GM20000 (cell line): ENCODE measurements at regions not wholly inside any gene's neighbourhood (a gene's known extent, or its start where the extent isn't known, plus 50 kb on each side); places are given as distances from the start of the nearest gene placed in this dataset.

Experiments
- DNase-seq: peaks from one replicate; pipeline ENCODE4 v3.0.0; 2012; ENCODE audit warnings: low spot score
- CTCF ChIP-seq: IDR thresholded peaks from 2 replicates; pipeline ENCODE4 v1.5.1; 2012; ENCODE audit warnings: mild to moderate bottlenecking, control low read depth; ENCODE audit errors: extremely low read depth, missing control alignments

- no peak for DNase-seq
- TF ChIP-seq CTCF = no peak
Measured at GRCh38 chr5:52043137-52043536, 659.9 kb downstream of the ISL1 start.

DNA sequence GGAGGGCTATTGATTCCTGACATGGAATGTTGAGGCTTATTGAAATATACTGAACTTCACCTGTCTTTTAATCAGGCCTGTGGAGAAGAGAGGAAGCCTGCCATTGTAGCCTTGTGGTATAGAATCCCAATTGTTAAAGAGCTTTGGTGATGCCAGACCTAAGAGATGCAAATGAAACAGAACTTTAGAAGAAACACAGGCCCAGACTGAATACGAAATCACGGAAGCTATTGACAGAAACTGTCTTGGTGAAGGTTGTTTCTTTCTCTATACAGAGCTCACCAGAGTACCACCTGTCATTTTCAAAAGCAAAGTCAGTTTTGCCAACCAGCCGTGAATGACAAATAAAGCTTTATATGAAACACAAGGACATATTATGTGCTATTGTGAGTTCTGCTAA, 660.3 kb downstream of the ISL1 start:
- no peak for TF ChIP-seq CTCF
- DNase-seq = no peak

GRCh38 chr5:52051759-52052158, 668.5 kb downstream of the ISL1 start:
- TF ChIP-seq CTCF = no peak
- DNase-seq = no peak

DNA sequence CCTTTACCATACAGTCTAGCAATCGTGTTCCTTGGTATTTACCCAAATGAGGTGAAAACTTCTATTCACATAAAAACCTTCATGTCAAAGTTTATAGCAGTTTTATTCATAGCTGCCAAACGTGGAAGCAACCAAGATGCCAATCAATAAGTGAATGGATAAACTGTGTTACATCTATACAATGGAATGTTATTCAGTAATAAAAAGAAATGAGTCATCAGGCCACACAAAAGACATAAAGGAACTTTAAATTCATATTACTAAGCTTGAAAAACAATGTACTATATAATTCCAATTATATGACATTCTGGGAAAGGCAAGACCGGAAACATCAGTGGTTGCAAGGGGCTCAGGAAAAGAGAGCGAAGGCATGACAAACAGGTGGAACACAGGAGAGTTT, 679.9 kb downstream of the ISL1 start:
- TF ChIP-seq CTCF = no peak
- DNase-seq = no peak

GRCh38 chr5:52065182-52065581, 681.9 kb downstream of the ISL1 start:
- no peak for DNase-seq
- TF ChIP-seq CTCF = no peak

- DNase-seq = no peak
- TF ChIP-seq CTCF = no peak
Measured at GRCh38 chr5:52069997-52070396, 686.7 kb downstream of the ISL1 start.

DNA sequence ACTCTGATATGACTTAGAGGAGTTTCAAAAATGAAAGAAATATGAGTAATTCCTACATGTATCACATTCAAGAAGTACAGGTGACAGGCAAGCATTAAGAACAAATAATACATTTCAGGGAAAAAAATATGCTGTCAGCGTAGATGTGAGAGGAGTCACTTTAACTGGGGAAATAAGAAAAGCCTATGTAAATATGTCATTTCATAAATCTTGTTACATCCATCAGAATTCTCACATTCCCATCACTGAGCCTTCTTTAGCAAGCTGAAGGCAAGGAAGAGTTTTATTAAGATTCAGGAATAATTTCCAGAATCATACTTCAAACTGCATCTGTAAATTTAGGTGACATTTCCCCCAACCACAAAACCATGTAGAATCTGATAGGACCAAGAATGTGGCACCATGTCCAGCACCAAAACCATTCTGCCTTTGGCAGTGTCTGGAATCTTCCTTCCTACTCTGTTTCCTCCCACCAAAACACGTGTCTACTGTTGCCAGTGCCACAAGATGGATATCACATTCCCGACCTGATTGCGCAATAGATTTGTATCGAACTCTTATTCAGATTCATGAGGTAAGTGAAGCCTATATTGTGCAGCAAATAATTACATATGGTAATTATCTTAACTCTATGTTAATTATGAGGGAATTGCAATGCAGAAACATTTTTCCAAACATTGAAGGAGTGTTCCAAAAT, 690.9 kb downstream of the ISL1 start:
- no peak for TF ChIP-seq CTCF
- no peak for DNase-seq
